ENCODE measurements at regions not wholly inside any gene's neighbourhood (a gene's known extent, or its start where the extent isn't known, plus 50 kb on each side); places are given as distances from the start of the nearest gene placed in this dataset.
"Not testable (repeated sequence)": the region's sequence is repeated elsewhere in the genome, so short reads cannot be mapped to it uniquely, and the experiment has no call there.

GRCh38 chr18:1294229-1294628 is 389.6 kb downstream of the ADCYAP1 start:
- no peak overlapping the region for H3K27ac ChIP-seq (ENCODE audit: insufficient read depth, low read length, poor library complexity, severe bottlenecking)
- H3K9me3 ChIP-seq (ENCODE audit: control insufficient read depth, low read length) = no peaks in the 10 kb centered on the region
- no peaks in the 10 kb centered on the region for H3K36me3 ChIP-seq (ENCODE audit: control insufficient read depth, insufficient read depth, low read length)
- no peak overlapping the region for H3K4me3 ChIP-seq (ENCODE audit: insufficient read depth, low read depth, low read length, poor library complexity, severe bottlenecking)
- H3K4me1 ChIP-seq (ENCODE audit: control insufficient read depth, insufficient read depth, low read length, poor library complexity, severe bottlenecking) = no peaks in the 10 kb centered on the region
- DNase-seq = no peak
- no peaks in the 10 kb centered on the region for H3K27me3 ChIP-seq (replicated peaks; ENCODE audit: control insufficient read depth, insufficient read depth, low read length, poor library complexity, severe bottlenecking)

- Histone ChIP-seq H3K27me3 (replicated peaks; ENCODE audit: control insufficient read depth, insufficient read depth, low read length, poor library complexity, severe bottlenecking) (no peaks in the 10 kb centered on the region), H3K36me3 (ENCODE audit: control insufficient read depth, insufficient read depth, low read length) (no peaks in the 10 kb centered on the region), H3K4me1 (ENCODE audit: control insufficient read depth, insufficient read depth, low read length, poor library complexity, severe bottlenecking) (no peaks in the 10 kb centered on the region), H3K27ac (ENCODE audit: insufficient read depth, low read length, poor library complexity, severe bottlenecking) (no peak overlapping the region), H3K9me3 (ENCODE audit: control insufficient read depth, low read length) (no peaks in the 10 kb centered on the region), H3K4me3 (ENCODE audit: insufficient read depth, low read depth, low read length, poor library complexity, severe bottlenecking) (no peak overlapping the region)
- DNase-seq = no peak
Observed at GRCh38 chr18:1296237-1296636, 391.6 kb downstream of the ADCYAP1 start.

- no peaks in the 10 kb centered on the region for H3K9me3 ChIP-seq (ENCODE audit: control insufficient read depth, low read length)
- no peaks in the 10 kb centered on the region for H3K4me1 ChIP-seq (ENCODE audit: control insufficient read depth, insufficient read depth, low read length, poor library complexity, severe bottlenecking)
- DNase-seq = no peak
Observed at GRCh38 chr18:1302861-1303260, 398.2 kb downstream of the ADCYAP1 start.

GRCh38 chr18:1304392-1304992 is 399.8 kb downstream of the ADCYAP1 start:
- no peak overlapping the region for H3K4me3 ChIP-seq (ENCODE audit: insufficient read depth, low read depth, low read length, poor library complexity, severe bottlenecking)
- no peaks in the 10 kb centered on the region for H3K4me1 ChIP-seq (ENCODE audit: control insufficient read depth, insufficient read depth, low read length, poor library complexity, severe bottlenecking)
- no peak for DNase-seq
- no peaks in the 10 kb centered on the region for H3K9me3 ChIP-seq (ENCODE audit: control insufficient read depth, low read length)
- H3K27me3 ChIP-seq (replicated peaks; ENCODE audit: control insufficient read depth, insufficient read depth, low read length, poor library complexity, severe bottlenecking) = no peaks in the 10 kb centered on the region
- H3K27ac ChIP-seq (ENCODE audit: insufficient read depth, low read length, poor library complexity, severe bottlenecking) = no peak overlapping the region
- H3K36me3 ChIP-seq (ENCODE audit: control insufficient read depth, insufficient read depth, low read length) = no peaks in the 10 kb centered on the region

More at GRCh38 chr18:1302861-1303260, 398.2 kb downstream of the ADCYAP1 start:
- Histone ChIP-seq H3K4me3 (ENCODE audit: insufficient read depth, low read depth, low read length, poor library complexity, severe bottlenecking) (no peak overlapping the region), H3K27ac (ENCODE audit: insufficient read depth, low read length, poor library complexity, severe bottlenecking) (no peak overlapping the region), H3K27me3 (replicated peaks; ENCODE audit: control insufficient read depth, insufficient read depth, low read length, poor library complexity, severe bottlenecking) (no peaks in the 10 kb centered on the region), H3K36me3 (ENCODE audit: control insufficient read depth, insufficient read depth, low read length) (no peaks in the 10 kb centered on the region)

- Histone ChIP-seq H3K4me3 (ENCODE audit: insufficient read depth, low read depth, low read length, poor library complexity, severe bottlenecking) (no peak overlapping the region), H3K36me3 (ENCODE audit: control insufficient read depth, insufficient read depth, low read length) (no peaks in the 10 kb centered on the region), H3K27me3 (replicated peaks; ENCODE audit: control insufficient read depth, insufficient read depth, low read length, poor library complexity, severe bottlenecking) (no peaks in the 10 kb centered on the region), H3K27ac (ENCODE audit: insufficient read depth, low read length, poor library complexity, severe bottlenecking) (no peak overlapping the region), H3K9me3 (ENCODE audit: control insufficient read depth, low read length) (no peaks in the 10 kb centered on the region), H3K4me1 (ENCODE audit: control insufficient read depth, insufficient read depth, low read length, poor library complexity, severe bottlenecking) (no peaks in the 10 kb centered on the region)
- no peak for DNase-seq
Observed at GRCh38 chr18:1306641-1307040, 402.0 kb downstream of the ADCYAP1 start.

GRCh38 chr18:1308686-1309085 is 404.0 kb downstream of the ADCYAP1 start:
- Histone ChIP-seq H3K27me3 (replicated peaks; ENCODE audit: control insufficient read depth, insufficient read depth, low read length, poor library complexity, severe bottlenecking) (no peaks in the 10 kb centered on the region), H3K4me1 (ENCODE audit: control insufficient read depth, insufficient read depth, low read length, poor library complexity, severe bottlenecking) (no peaks in the 10 kb centered on the region), H3K9me3 (ENCODE audit: control insufficient read depth, low read length) (no peaks in the 10 kb centered on the region), H3K36me3 (ENCODE audit: control insufficient read depth, insufficient read depth, low read length) (no peaks in the 10 kb centered on the region), H3K27ac (ENCODE audit: insufficient read depth, low read length, poor library complexity, severe bottlenecking) (no peak overlapping the region), H3K4me3 (ENCODE audit: insufficient read depth, low read depth, low read length, poor library complexity, severe bottlenecking) (no peak overlapping the region)
- no peak for DNase-seq

- H3K36me3 ChIP-seq (ENCODE audit: control insufficient read depth, insufficient read depth, low read length) = no peaks in the 10 kb centered on the region
- H3K4me1 ChIP-seq (ENCODE audit: control insufficient read depth, insufficient read depth, low read length, poor library complexity, severe bottlenecking) = no peaks in the 10 kb centered on the region
- H3K9me3 ChIP-seq (ENCODE audit: control insufficient read depth, low read length) = no peaks in the 10 kb centered on the region
- no peaks in the 10 kb centered on the region for H3K27me3 ChIP-seq (replicated peaks; ENCODE audit: control insufficient read depth, insufficient read depth, low read length, poor library complexity, severe bottlenecking)
- DNase-seq = no peak
- H3K4me3 ChIP-seq (ENCODE audit: insufficient read depth, low read depth, low read length, poor library complexity, severe bottlenecking) = no peak overlapping the region
- no peak overlapping the region for H3K27ac ChIP-seq (ENCODE audit: insufficient read depth, low read length, poor library complexity, severe bottlenecking)
Observed at GRCh38 chr18:1311376-1311775, 406.7 kb downstream of the ADCYAP1 start.

- not testable (repeated sequence) for H3K27me3 ChIP-seq (replicated peaks; ENCODE audit: control insufficient read depth, insufficient read depth, low read length, poor library complexity, severe bottlenecking)
Observed at GRCh38 chr18:1335345-1335744, 430.7 kb downstream of the ADCYAP1 start.

GRCh38 chr18:1350931-1351450 is 446.3 kb downstream of the ADCYAP1 start:
- DNase-seq = no peak
- Histone ChIP-seq H3K36me3 (ENCODE audit: control insufficient read depth, insufficient read depth, low read length) (no peaks in the 10 kb centered on the region), H3K9me3 (ENCODE audit: control insufficient read depth, low read length) (no peaks in the 10 kb centered on the region), H3K4me3 (ENCODE audit: insufficient read depth, low read depth, low read length, poor library complexity, severe bottlenecking) (no peak overlapping the region), H3K27me3 (replicated peaks; ENCODE audit: control insufficient read depth, insufficient read depth, low read length, poor library complexity, severe bottlenecking) (no peaks in the 10 kb centered on the region), H3K27ac (ENCODE audit: insufficient read depth, low read length, poor library complexity, severe bottlenecking) (no peak overlapping the region), H3K4me1 (ENCODE audit: control insufficient read depth, insufficient read depth, low read length, poor library complexity, severe bottlenecking) (no peaks in the 10 kb centered on the region)

More at GRCh38 chr18:1335345-1335744, 430.7 kb downstream of the ADCYAP1 start:
- not testable (repeated sequence) for H3K27ac ChIP-seq (ENCODE audit: insufficient read depth, low read length, poor library complexity, severe bottlenecking); H3K4me3 ChIP-seq (ENCODE audit: insufficient read depth, low read depth, low read length, poor library complexity, severe bottlenecking); H3K36me3 ChIP-seq (ENCODE audit: control insufficient read depth, insufficient read depth, low read length); H3K4me1 ChIP-seq (ENCODE audit: control insufficient read depth, insufficient read depth, low read length, poor library complexity, severe bottlenecking); H3K9me3 ChIP-seq (ENCODE audit: control insufficient read depth, low read length); DNase-seq

- no peaks in the 10 kb centered on the region for H3K27me3 ChIP-seq (replicated peaks; ENCODE audit: control insufficient read depth, insufficient read depth, low read length, poor library complexity, severe bottlenecking)
- DNase-seq = no peak
- H3K36me3 ChIP-seq (ENCODE audit: control insufficient read depth, insufficient read depth, low read length) = no peaks in the 10 kb centered on the region
- H3K4me3 ChIP-seq (ENCODE audit: insufficient read depth, low read depth, low read length, poor library complexity, severe bottlenecking) = no peak overlapping the region
- H3K9me3 ChIP-seq (ENCODE audit: control insufficient read depth, low read length) = no peaks in the 10 kb centered on the region
- no peaks in the 10 kb centered on the region for H3K4me1 ChIP-seq (ENCODE audit: control insufficient read depth, insufficient read depth, low read length, poor library complexity, severe bottlenecking)
- no peak overlapping the region for H3K27ac ChIP-seq (ENCODE audit: insufficient read depth, low read length, poor library complexity, severe bottlenecking)
Observed at GRCh38 chr18:1353025-1353424, 448.4 kb downstream of the ADCYAP1 start.
